ENCODE measurements at regions not wholly inside any gene's neighbourhood (a gene's known extent, or its start where the extent isn't known, plus 50 kb on each side); places are given as distances from the start of the nearest gene placed in this dataset.

GRCh38 chr3:117814975-117815374 is 1105.4 kb downstream of the TUSC7 start:
- H3K27me3 ChIP-seq (replicated peaks; ENCODE audit: insufficient read depth), result no peaks in the 10 kb centered on the region
- peak overlapping the region; percentile 68 for H3K4me2 ChIP-seq (ENCODE audit: unreplicated experiment)
- in situ Hi-C loops (cut with MboI), result no loop called here
- TF ChIP-seq EZH2phosphoT487 (IDR thresholded peaks at IDR 0.05; ENCODE audit: insufficient read depth, low read depth) (no peak), EZH2 (IDR thresholded peaks at IDR 0.05; ENCODE audit: insufficient read depth, poor library complexity, severe bottlenecking) (no peak)
- H3K4me1 ChIP-seq (ENCODE audit: insufficient read depth), result peaks cover 12% of the 10 kb centered on the region
- peak overlapping the region; percentile 70 for H2AFZ ChIP-seq
- peak; percentile 67 for DNase-seq
- no peak overlapping the region for H3K9ac ChIP-seq
- no peaks in the 10 kb centered on the region for H3K36me3 ChIP-seq (ENCODE audit: low read depth)
- peak overlapping the region; percentile 42 for H3K4me3 ChIP-seq
- no peaks in the 10 kb centered on the region for H3K9me3 ChIP-seq (ENCODE audit: low read depth)
- 0 out of 2 replicates have a peak, but pooled peaks cover 4% of the 10 kb centered on the region for H3F3A ChIP-seq (ENCODE audit: insufficient read depth)
- no peaks in the 10 kb centered on the region for H4K20me1 ChIP-seq (ENCODE audit: insufficient read depth)
- H3K79me2 ChIP-seq (ENCODE audit: insufficient read depth), result no peaks in the 10 kb centered on the region
- no peaks in the 10 kb centered on the region for H3K9me2 ChIP-seq (ENCODE audit: insufficient read depth)
- 2 to 4% methylated on average over 2 of the region's 2 CpGs for WGBS, 2 experiments (ENCODE audit: low coverage in 1 of 2, low lambda C conversion rate in 2 of 2, missing lambda C conversion rate in 2 of 2)
- H3K27ac ChIP-seq, result no peak overlapping the region

- whole genome bisulfite sequencing, 2 experiments (ENCODE audit: low coverage in 1 of 2, low lambda C conversion rate in 2 of 2, missing lambda C conversion rate in 2 of 2), result 67 to 69% methylated on average over 2 of the region's 2 CpGs
- in situ Hi-C loops (cut with MboI), result no loop called here
- Histone ChIP-seq H4K20me1 (ENCODE audit: insufficient read depth) (no peaks in the 10 kb centered on the region), H3K27ac (no peak overlapping the region), H3K9ac (no peak overlapping the region), H2AFZ (no peak overlapping the region), H3K79me2 (ENCODE audit: insufficient read depth) (no peaks in the 10 kb centered on the region), H3K9me3 (ENCODE audit: low read depth) (no peaks in the 10 kb centered on the region), H3K9me2 (ENCODE audit: insufficient read depth) (no peaks in the 10 kb centered on the region), H3K27me3 (replicated peaks; ENCODE audit: insufficient read depth) (no peaks in the 10 kb centered on the region), H3K4me3 (no peak overlapping the region), H3K36me3 (ENCODE audit: low read depth) (no peaks in the 10 kb centered on the region), H3F3A (ENCODE audit: insufficient read depth) (peaks cover 8% of the 10 kb centered on the region; the same call in 1 of the 2 replicates), H3K4me1 (ENCODE audit: insufficient read depth) (peaks cover 27% of the 10 kb centered on the region), H3K4me2 (ENCODE audit: unreplicated experiment) (no peak overlapping the region)
- no peak for DNase-seq
- no peak for TF ChIP-seq EZH2phosphoT487 (IDR thresholded peaks at IDR 0.05; ENCODE audit: insufficient read depth, low read depth)
- no peak for TF ChIP-seq EZH2 (IDR thresholded peaks at IDR 0.05; ENCODE audit: insufficient read depth, poor library complexity, severe bottlenecking)
These were observed 1107.5 kb downstream of the TUSC7 start for GRCh38 chr3:117817103-117817502.

DNA sequence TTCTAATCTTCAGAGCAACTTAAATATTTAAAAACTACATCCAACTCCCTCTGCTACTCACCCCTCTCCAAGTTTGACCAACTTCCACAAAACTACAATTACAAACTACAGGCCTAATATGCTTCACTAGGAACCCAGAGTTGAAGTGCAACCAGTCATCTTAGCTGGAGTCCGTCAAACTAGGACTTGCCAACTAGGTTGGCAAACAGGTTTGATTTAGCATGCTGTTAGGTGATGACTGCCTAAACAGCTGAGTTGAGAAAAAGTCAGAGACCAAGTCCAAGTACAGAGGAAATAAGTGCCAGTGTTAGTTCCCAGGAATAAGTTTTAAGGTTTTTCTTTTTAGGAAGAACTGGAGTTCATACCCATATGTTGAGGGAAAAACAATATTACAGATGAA is 1109.0 kb downstream of the TUSC7 start:
- Histone ChIP-seq H3K9me2 (ENCODE audit: insufficient read depth) (no peaks in the 10 kb centered on the region), H3K27me3 (replicated peaks; ENCODE audit: insufficient read depth) (no peaks in the 10 kb centered on the region), H2AFZ (no peak overlapping the region), H3K4me2 (ENCODE audit: unreplicated experiment) (no peak overlapping the region), H3F3A (ENCODE audit: insufficient read depth) (peaks cover 8% of the 10 kb centered on the region; the same call in 1 of the 2 replicates), H3K4me1 (ENCODE audit: insufficient read depth) (peaks cover 27% of the 10 kb centered on the region), H3K4me3 (no peak overlapping the region), H3K9ac (no peak overlapping the region), H3K9me3 (ENCODE audit: low read depth) (no peaks in the 10 kb centered on the region), H4K20me1 (ENCODE audit: insufficient read depth) (no peaks in the 10 kb centered on the region), H3K27ac (no peak overlapping the region), H3K79me2 (ENCODE audit: insufficient read depth) (no peaks in the 10 kb centered on the region), H3K36me3 (ENCODE audit: low read depth) (no peaks in the 10 kb centered on the region)
- 79 to 88% methylated on average over 1 of the region's 1 CpG for WGBS, 2 experiments (ENCODE audit: low coverage in 1 of 2, low lambda C conversion rate in 2 of 2, missing lambda C conversion rate in 2 of 2)
- TF ChIP-seq EZH2phosphoT487 (IDR thresholded peaks at IDR 0.05; ENCODE audit: insufficient read depth, low read depth) (no peak), EZH2 (IDR thresholded peaks at IDR 0.05; ENCODE audit: insufficient read depth, poor library complexity, severe bottlenecking) (no peak)
- DNase-seq, result no peak
- in situ Hi-C loops (cut with MboI), result no loop called here

GRCh38 chr3:117820658-117821299 is 1111.2 kb downstream of the TUSC7 start:
- H4K20me1 ChIP-seq (ENCODE audit: insufficient read depth), result no peaks in the 10 kb centered on the region
- in situ Hi-C loops (cut with MboI), result no loop called here
- H3K4me2 ChIP-seq (ENCODE audit: unreplicated experiment), result peak overlapping the region; percentile 55
- peaks cover 14% of the 10 kb centered on the region for H3K4me1 ChIP-seq (ENCODE audit: insufficient read depth)
- peak overlapping the region; percentile 65 for H2AFZ ChIP-seq
- TF ChIP-seq EZH2 (IDR thresholded peaks at IDR 0.05; ENCODE audit: insufficient read depth, poor library complexity, severe bottlenecking), result no peak
- no peak for TF ChIP-seq EZH2phosphoT487 (IDR thresholded peaks at IDR 0.05; ENCODE audit: insufficient read depth, low read depth)
- H3K9me2 ChIP-seq (ENCODE audit: insufficient read depth), result no peaks in the 10 kb centered on the region
- no peaks in the 10 kb centered on the region for H3K27me3 ChIP-seq (replicated peaks; ENCODE audit: insufficient read depth)
- peak; percentile 87 for DNase-seq
- no peak overlapping the region for H3K4me3 ChIP-seq
- H3K9ac ChIP-seq, result 0 out of 2 replicates have a peak overlapping the region, but pooled peaks have one; percentile 16
- 35 to 36% methylated on average over 3 of the region's 3 CpGs for WGBS, 2 experiments (ENCODE audit: low coverage in 1 of 2, low lambda C conversion rate in 2 of 2, missing lambda C conversion rate in 2 of 2)
- peaks cover 4% of the 10 kb centered on the region; the same call in 1 of the 2 replicates for H3F3A ChIP-seq (ENCODE audit: insufficient read depth)
- H3K79me2 ChIP-seq (ENCODE audit: insufficient read depth), result no peaks in the 10 kb centered on the region
- peak overlapping the region; percentile 72 for H3K27ac ChIP-seq
- no peaks in the 10 kb centered on the region for H3K36me3 ChIP-seq (ENCODE audit: low read depth)
- H3K9me3 ChIP-seq (ENCODE audit: low read depth), result no peaks in the 10 kb centered on the region

All from GM23248 (cell line).